ENCODE measurements at regions not wholly inside any gene's neighbourhood (a gene's known extent, or its start where the extent isn't known, plus 50 kb on each side); places are given as distances from the start of the nearest gene placed in this dataset.

- TF ChIP-seq EZH2 (IDR thresholded peaks at IDR 0.05) = no peak
- TF ChIP-seq POLR2AphosphoS5 (IDR thresholded peaks at IDR 0.05; ENCODE audit: borderline replicate concordance, low read depth, low read length) = no peak
- TF ChIP-seq FOXP2 (optimal IDR thresholded peaks at IDR 0.05; ENCODE audit: control extremely low read depth, extremely low read length, insufficient read depth) = no peak
- no peak overlapping the region for H3K27ac ChIP-seq
Measured at GRCh38 chr1:200354243-200354642, 55.6 kb downstream of the ZNF281 start.

DNA sequence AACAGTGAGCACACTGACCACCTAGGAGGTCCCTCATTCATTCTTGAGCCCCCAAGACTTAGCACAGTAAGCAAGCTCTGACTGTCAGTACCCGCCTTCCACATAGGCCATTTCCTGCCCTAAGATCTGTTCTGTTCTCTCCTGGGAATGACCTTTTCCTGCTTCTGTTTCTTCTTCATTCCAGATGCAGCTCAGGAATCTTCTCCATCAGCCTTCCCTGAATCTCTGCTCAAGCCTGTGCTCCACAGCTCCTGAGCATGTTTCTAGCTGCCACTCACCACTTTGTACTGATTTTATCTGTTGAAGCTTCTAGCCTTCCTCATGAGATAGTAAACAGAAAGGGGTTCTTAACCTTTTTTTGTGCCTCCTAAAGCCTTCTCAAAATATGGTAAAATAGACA lies 56.6 kb downstream of the ZNF281 start:
- TF ChIP-seq FOXP2 (optimal IDR thresholded peaks at IDR 0.05; ENCODE audit: control extremely low read depth, extremely low read length, insufficient read depth) (no peak), POLR2AphosphoS5 (IDR thresholded peaks at IDR 0.05; ENCODE audit: borderline replicate concordance, low read depth, low read length) (no peak), EZH2 (IDR thresholded peaks at IDR 0.05) (no peak)
- no peak overlapping the region for H3K4me3 ChIP-seq
- no peak for DNase-seq (ENCODE audit: low read depth, low spot score)
- H3K27ac ChIP-seq = no peak overlapping the region
- no peak overlapping the region for H3K9ac ChIP-seq (ENCODE audit: insufficient read length)
- H3K9me3 ChIP-seq (ENCODE audit: low read depth, low read length) = no peaks in the 10 kb centered on the region
- no peaks in the 10 kb centered on the region for H3K36me3 ChIP-seq (ENCODE audit: insufficient read depth, low read length)

More at GRCh38 chr1:200354243-200354642, 55.6 kb downstream of the ZNF281 start:
- Histone ChIP-seq H3K36me3 (ENCODE audit: insufficient read depth, low read length) (no peaks in the 10 kb centered on the region), H3K4me3 (no peak overlapping the region), H3K9me3 (ENCODE audit: low read depth, low read length) (no peaks in the 10 kb centered on the region), H3K9ac (ENCODE audit: insufficient read length) (no peak overlapping the region)
- DNase-seq (ENCODE audit: low read depth, low spot score) = no peak

- DNase-seq (ENCODE audit: low read depth, low spot score) = peak; percentile 32
- H3K36me3 ChIP-seq (ENCODE audit: insufficient read depth, low read length) = no peaks in the 10 kb centered on the region
- no peak overlapping the region for H3K4me3 ChIP-seq
- TF ChIP-seq FOXP2 (optimal IDR thresholded peaks at IDR 0.05; ENCODE audit: control extremely low read depth, extremely low read length, insufficient read depth) (no peak), POLR2AphosphoS5 (IDR thresholded peaks at IDR 0.05; ENCODE audit: borderline replicate concordance, low read depth, low read length) (no peak)
- peak overlapping the region; percentile 2 for H3K9ac ChIP-seq (ENCODE audit: insufficient read length)
- H3K9me3 ChIP-seq (ENCODE audit: low read depth, low read length) = no peaks in the 10 kb centered on the region
- H3K27ac ChIP-seq = peak overlapping the region; percentile 48
Measured at GRCh38 chr1:200351826-200352549, 57.8 kb downstream of the ZNF281 start.

- H3K4me3 ChIP-seq = no peak overlapping the region
- H3K9ac ChIP-seq (ENCODE audit: insufficient read length) = no peak overlapping the region
- H3K27ac ChIP-seq = no peak overlapping the region
- TF ChIP-seq FOXP2 (optimal IDR thresholded peaks at IDR 0.05; ENCODE audit: control extremely low read depth, extremely low read length, insufficient read depth) (no peak), POLR2AphosphoS5 (IDR thresholded peaks at IDR 0.05; ENCODE audit: borderline replicate concordance, low read depth, low read length) (no peak), EZH2 (IDR thresholded peaks at IDR 0.05) (no peak)
- DNase-seq (ENCODE audit: low read depth, low spot score) = no peak
- no peaks in the 10 kb centered on the region for H3K36me3 ChIP-seq (ENCODE audit: insufficient read depth, low read length)
- H3K9me3 ChIP-seq (ENCODE audit: low read depth, low read length) = no peaks in the 10 kb centered on the region
Measured at GRCh38 chr1:200351425-200351824, 58.4 kb downstream of the ZNF281 start.

GRCh38 chr1:200346700-200347099 lies 63.1 kb downstream of the ZNF281 start:
- DNase-seq (ENCODE audit: low read depth, low spot score) = no peak
- Histone ChIP-seq H3K4me3 (no peak overlapping the region), H3K36me3 (ENCODE audit: insufficient read depth, low read length) (no peaks in the 10 kb centered on the region), H3K9me3 (ENCODE audit: low read depth, low read length) (no peaks in the 10 kb centered on the region), H3K9ac (ENCODE audit: insufficient read length) (no peak overlapping the region), H3K27ac (no peak overlapping the region)
- TF ChIP-seq POLR2AphosphoS5 (IDR thresholded peaks at IDR 0.05; ENCODE audit: borderline replicate concordance, low read depth, low read length) (no peak), FOXP2 (optimal IDR thresholded peaks at IDR 0.05; ENCODE audit: control extremely low read depth, extremely low read length, insufficient read depth) (no peak), EZH2 (IDR thresholded peaks at IDR 0.05) (no peak)

DNA sequence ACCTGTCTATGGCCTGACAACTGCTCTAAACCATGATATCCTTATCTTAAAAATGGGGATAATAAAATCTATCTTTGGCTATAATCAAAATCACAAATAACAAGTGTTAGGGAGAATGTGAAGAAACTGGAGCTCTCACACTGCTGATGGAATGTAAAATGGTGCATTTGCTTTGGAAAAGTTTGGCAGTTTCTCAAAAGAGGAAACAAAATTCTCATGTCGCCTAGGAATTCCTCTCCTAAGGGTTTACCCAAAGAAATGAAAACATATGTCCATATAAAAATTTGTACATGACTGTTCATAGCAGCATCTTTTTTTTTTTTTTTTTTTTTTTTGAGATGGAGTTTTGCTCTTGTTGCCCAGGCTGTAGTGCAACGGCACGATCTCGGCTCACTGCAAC lies 64.3 kb downstream of the ZNF281 start:
- TF ChIP-seq EZH2 (IDR thresholded peaks at IDR 0.05) (no peak), FOXP2 (optimal IDR thresholded peaks at IDR 0.05; ENCODE audit: control extremely low read depth, extremely low read length, insufficient read depth) (no peak), POLR2AphosphoS5 (IDR thresholded peaks at IDR 0.05; ENCODE audit: borderline replicate concordance, low read depth, low read length) (no peak)
- no peak for DNase-seq (ENCODE audit: low read depth, low spot score)
- Histone ChIP-seq H3K36me3 (ENCODE audit: insufficient read depth, low read length) (no peaks in the 10 kb centered on the region), H3K4me3 (no peak overlapping the region), H3K9ac (ENCODE audit: insufficient read length) (no peak overlapping the region), H3K9me3 (ENCODE audit: low read depth, low read length) (no peaks in the 10 kb centered on the region), H3K27ac (no peak overlapping the region)

DNA sequence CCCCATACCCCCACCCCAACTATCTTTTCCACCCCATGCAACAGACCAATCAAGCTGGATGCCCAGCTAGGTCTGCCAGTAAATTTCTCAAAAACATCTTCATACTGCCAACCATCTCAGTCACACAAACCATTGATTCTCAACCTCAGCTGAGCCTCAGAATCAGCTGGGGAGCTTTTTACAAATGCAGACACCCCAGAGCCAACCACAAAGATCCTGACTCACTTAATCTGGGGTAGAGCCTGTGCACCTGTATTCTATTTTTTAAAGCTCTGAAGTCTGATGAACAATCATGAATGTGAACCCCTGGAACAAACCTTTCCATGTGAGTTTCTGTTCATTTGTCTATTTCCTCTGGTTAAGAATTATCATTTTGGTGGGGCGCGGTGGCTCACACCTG lies 66.0 kb downstream of the ZNF281 start:
- TF ChIP-seq POLR2AphosphoS5 (IDR thresholded peaks at IDR 0.05; ENCODE audit: borderline replicate concordance, low read depth, low read length) (no peak), EZH2 (IDR thresholded peaks at IDR 0.05) (no peak), FOXP2 (optimal IDR thresholded peaks at IDR 0.05; ENCODE audit: control extremely low read depth, extremely low read length, insufficient read depth) (no peak)
- no peaks in the 10 kb centered on the region for H3K36me3 ChIP-seq (ENCODE audit: insufficient read depth, low read length)
- H3K4me3 ChIP-seq = no peak overlapping the region
- no peaks in the 10 kb centered on the region for H3K9me3 ChIP-seq (ENCODE audit: low read depth, low read length)
- no peak overlapping the region for H3K27ac ChIP-seq
- DNase-seq (ENCODE audit: low read depth, low spot score) = no peak
- H3K9ac ChIP-seq (ENCODE audit: insufficient read length) = no peak overlapping the region

- no peak overlapping the region for H3K9ac ChIP-seq (ENCODE audit: insufficient read length)
- H3K9me3 ChIP-seq (ENCODE audit: low read depth, low read length) = no peaks in the 10 kb centered on the region
- no peak overlapping the region for H3K27ac ChIP-seq
- H3K36me3 ChIP-seq (ENCODE audit: insufficient read depth, low read length) = no peaks in the 10 kb centered on the region
- no peak for DNase-seq (ENCODE audit: low read depth, low spot score)
- no peak overlapping the region for H3K4me3 ChIP-seq
- TF ChIP-seq FOXP2 (optimal IDR thresholded peaks at IDR 0.05; ENCODE audit: control extremely low read depth, extremely low read length, insufficient read depth) (no peak), POLR2AphosphoS5 (IDR thresholded peaks at IDR 0.05; ENCODE audit: borderline replicate concordance, low read depth, low read length) (no peak), EZH2 (IDR thresholded peaks at IDR 0.05) (no peak)
Measured at GRCh38 chr1:200342511-200343311, 67.1 kb downstream of the ZNF281 start.
